Ascending aorta (tissue), 2 donors: ENCODE measurements at regions not wholly inside any gene's neighbourhood (a gene's known extent, or its start where the extent isn't known, plus 50 kb on each side); places are given as distances from the start of the nearest gene placed in this dataset.
"Not testable (repeated sequence)": the region's sequence is repeated elsewhere in the genome, so short reads cannot be mapped to it uniquely, and the experiment has no call there.

Experiments
- DNase-seq, 2 donors: peaks; one replicate each; pipeline ENCODE4 v3.0.0-alpha.2; 2019; ENCODE audit warnings: low spot score in 2 of 2
- H3K27ac ChIP-seq, 2 donors: fragments of 200-600 bp; sonication (generic); one replicate each; pipeline ENCODE4 v1.5.1; 2016 to 2017; ENCODE audit warnings: mild to moderate bottlenecking in 1 of 2
- H3K27me3 ChIP-seq: fragments of 200-600 bp; sonication (generic); one replicate; pipeline ENCODE4 v1.5.1; 2017
- H3K36me3 ChIP-seq, 2 donors: fragments of 200-600 bp; sonication (generic); one replicate each; pipeline ENCODE4 v1.5.1; 2016
- H3K4me1 ChIP-seq, 2 donors: fragments of 200-600 bp; sonication (generic); one replicate each; pipeline ENCODE4 v1.5.1; 2016 to 2017; ENCODE audit warnings: mild to moderate bottlenecking in 1 of 2
- H3K4me3 ChIP-seq, 2 donors: fragments of 200-600 bp; sonication (generic); one replicate each; pipeline ENCODE4 v1.5.1; 2016 to 2017; ENCODE audit warnings: mild to moderate bottlenecking in 1 of 2
- H3K9me3 ChIP-seq, 2 donors: fragments of 200-600 bp; sonication (generic); one replicate each; pipeline ENCODE4 v1.5.1; 2016
- CTCF ChIP-seq, 3 experiments: fragments of 200-600 bp in 2 of 3; fragments of 450-650 bp in 1 of 3; sonication (generic) in 2 of 3; IDR thresholded peaks; one replicate each; pipeline ENCODE4 v1.5.1; 2016 to 2019; ENCODE audit warnings: antibody characterized with exemption in 3 of 3, mild to moderate bottlenecking in 1 of 3, moderate library complexity in 1 of 3
- intact Hi-C: fragments of 100-400 bp; cut with DNase I; formaldehyde crosslinking; loops from one replicate; pipeline ENCODE4 v1.15.1; 2023

GRCh38 chr7:106568002-106568679 is 92.8 kb downstream of the CCDC71L start:
- no peak overlapping the region for H3K27ac ChIP-seq
- intact Hi-C loops = no loop called here

GRCh38 chr7:106567204-106568001 is 93.6 kb downstream of the CCDC71L start:
- H3K9me3 ChIP-seq, intact Hi-C loops, H3K4me3 ChIP-seq, H3K36me3 ChIP-seq, H3K4me1 ChIP-seq, DNase-seq, H3K27ac ChIP-seq, H3K27me3 ChIP-seq: not testable (repeated sequence)

More at GRCh38 chr7:106568002-106568679, 92.8 kb downstream of the CCDC71L start:
- no peak for TF ChIP-seq CTCF (IDR thresholded peaks at IDR 0.05)
- no peak for DNase-seq
- Histone ChIP-seq H3K4me1 (no peaks in the 10 kb centered on the region), H3K36me3 (no peaks in the 10 kb centered on the region), H3K27me3 (no peaks in the 10 kb centered on the region), H3K4me3 (no peak overlapping the region), H3K9me3 (no peaks in the 10 kb centered on the region)

- Histone ChIP-seq H3K27ac (no peak overlapping the region), H3K36me3 (no peaks in the 10 kb centered on the region), H3K27me3 (no peaks in the 10 kb centered on the region), H3K9me3 (no peaks in the 10 kb centered on the region), H3K4me1 (no peaks in the 10 kb centered on the region), H3K4me3 (no peak overlapping the region)
- TF ChIP-seq CTCF (IDR thresholded peaks at IDR 0.05) = no peak
- intact Hi-C loops = no loop called here
- no peak for DNase-seq
Measured at GRCh38 chr7:106566672-106567071, 94.3 kb downstream of the CCDC71L start.

GRCh38 chr7:106566196-106566595 is 94.8 kb downstream of the CCDC71L start:
- H3K36me3 ChIP-seq = no peaks in the 10 kb centered on the region
- intact Hi-C loops = no loop called here

GRCh38 chr7:106565428-106565827 is 95.5 kb downstream of the CCDC71L start:
- Histone ChIP-seq H3K27me3 (no peaks in the 10 kb centered on the region), H3K9me3 (no peaks in the 10 kb centered on the region), H3K4me3 (no peak overlapping the region), H3K36me3 (no peaks in the 10 kb centered on the region), H3K4me1 (no peaks in the 10 kb centered on the region), H3K27ac (no peak overlapping the region)
- no peak for DNase-seq
- TF ChIP-seq CTCF (IDR thresholded peaks at IDR 0.05) = no peak
- intact Hi-C loops = no loop called here

More at GRCh38 chr7:106566196-106566595, 94.8 kb downstream of the CCDC71L start:
- no peaks in the 10 kb centered on the region for H3K4me1 ChIP-seq
- H3K4me3 ChIP-seq = no peak overlapping the region
- no peak for DNase-seq
- no peak overlapping the region for H3K27ac ChIP-seq
- no peaks in the 10 kb centered on the region for H3K27me3 ChIP-seq
- no peak for TF ChIP-seq CTCF (IDR thresholded peaks at IDR 0.05)
- H3K9me3 ChIP-seq = no peaks in the 10 kb centered on the region

GRCh38 chr7:106563466-106564150 is 97.3 kb downstream of the CCDC71L start:
- Histone ChIP-seq H3K36me3 (no peaks in the 10 kb centered on the region), H3K27ac (no peak overlapping the region), H3K4me1 (no peaks in the 10 kb centered on the region), H3K27me3 (no peaks in the 10 kb centered on the region), H3K4me3 (no peak overlapping the region), H3K9me3 (no peaks in the 10 kb centered on the region)
- TF ChIP-seq CTCF (IDR thresholded peaks at IDR 0.05) = no peak
- intact Hi-C loops = no loop called here
- DNase-seq = no peak
